ENCODE measurements at regions not wholly inside any gene's neighbourhood (a gene's known extent, or its start where the extent isn't known, plus 50 kb on each side); places are given as distances from the start of the nearest gene placed in this dataset.
"Not testable (repeated sequence)": the region's sequence is repeated elsewhere in the genome, so short reads cannot be mapped to it uniquely, and the experiment has no call there.

DNA sequence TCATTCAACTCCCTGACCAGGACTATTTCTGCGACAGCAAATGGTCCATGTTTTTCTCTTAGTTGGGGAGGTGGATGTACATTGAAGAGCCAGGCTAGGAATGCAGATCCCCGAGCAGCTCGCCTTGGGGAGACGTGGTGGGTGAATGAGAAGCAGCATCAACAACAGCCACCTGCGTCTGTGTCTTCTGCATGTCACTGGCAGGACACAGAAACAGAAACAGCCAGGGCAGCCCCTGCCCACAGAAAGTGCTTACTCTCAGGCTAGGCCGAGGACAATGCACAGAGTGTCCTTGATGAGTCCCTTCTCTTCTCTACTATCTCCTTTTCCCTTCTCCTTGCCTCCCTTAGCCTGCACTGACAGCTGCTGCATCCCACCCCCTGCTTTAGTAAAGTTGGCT is 541.9 kb upstream of the CADM1 start:
- Histone ChIP-seq H3K4me3 (no peak overlapping the region), H3K36me3 (ENCODE audit: low read depth, missing control alignments) (no peaks in the 10 kb centered on the region), H3K9me3 (no peaks in the 10 kb centered on the region), H3K27ac (no peak overlapping the region), H3K4me1 (no peaks in the 10 kb centered on the region), H3K27me3 (no peaks in the 10 kb centered on the region)
- 83 to 85% methylated on average over 6 of the region's 6 CpGs for WGBS, 2 donors
- no peak for TF ChIP-seq POLR2A (IDR thresholded peaks at IDR 0.05)
- TF ChIP-seq, protein P1, sequence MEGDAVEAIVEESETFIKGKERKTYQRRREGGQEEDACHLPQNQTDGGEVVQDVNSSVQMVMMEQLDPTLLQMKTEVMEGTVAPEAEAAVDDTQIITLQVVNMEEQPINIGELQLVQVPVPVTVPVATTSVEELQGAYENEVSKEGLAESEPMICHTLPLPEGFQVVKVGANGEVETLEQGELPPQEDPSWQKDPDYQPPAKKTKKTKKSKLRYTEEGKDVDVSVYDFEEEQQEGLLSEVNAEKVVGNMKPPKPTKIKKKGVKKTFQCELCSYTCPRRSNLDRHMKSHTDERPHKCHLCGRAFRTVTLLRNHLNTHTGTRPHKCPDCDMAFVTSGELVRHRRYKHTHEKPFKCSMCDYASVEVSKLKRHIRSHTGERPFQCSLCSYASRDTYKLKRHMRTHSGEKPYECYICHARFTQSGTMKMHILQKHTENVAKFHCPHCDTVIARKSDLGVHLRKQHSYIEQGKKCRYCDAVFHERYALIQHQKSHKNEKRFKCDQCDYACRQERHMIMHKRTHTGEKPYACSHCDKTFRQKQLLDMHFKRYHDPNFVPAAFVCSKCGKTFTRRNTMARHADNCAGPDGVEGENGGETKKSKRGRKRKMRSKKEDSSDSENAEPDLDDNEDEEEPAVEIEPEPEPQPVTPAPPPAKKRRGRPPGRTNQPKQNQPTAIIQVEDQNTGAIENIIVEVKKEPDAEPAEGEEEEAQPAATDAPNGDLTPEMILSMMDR (IDR thresholded peaks at IDR 0.05): no peak
- intact Hi-C loops (cut with DNase I; ENCODE audit: low total_unique reads): no loop called here
- DNase-seq: no peak

GRCh38 chr11:116044941-116045340 is 540.7 kb upstream of the CADM1 start:
- Histone ChIP-seq H3K36me3 (ENCODE audit: low read depth, missing control alignments) (no peaks in the 10 kb centered on the region), H3K4me3 (no peak overlapping the region), H3K27ac (no peak overlapping the region), H3K4me1 (no peaks in the 10 kb centered on the region), H3K27me3 (no peaks in the 10 kb centered on the region), H3K9me3 (no peaks in the 10 kb centered on the region)
- no peak for DNase-seq
- TF ChIP-seq, protein P1 (IDR thresholded peaks at IDR 0.05): no peak
- no peak for TF ChIP-seq POLR2A (IDR thresholded peaks at IDR 0.05)
- intact Hi-C loops (cut with DNase I; ENCODE audit: low total_unique reads): no loop called here
- 66 to 76% methylated on average over 10 of the region's 10 CpGs for WGBS, 2 donors

- H3K9me3 ChIP-seq: no peaks in the 10 kb centered on the region
- intact Hi-C loops (cut with DNase I; ENCODE audit: low total_unique reads): no loop called here
- no peak for DNase-seq
- no peaks in the 10 kb centered on the region for H3K36me3 ChIP-seq (ENCODE audit: low read depth, missing control alignments)
- no peaks in the 10 kb centered on the region for H3K4me1 ChIP-seq
- WGBS, 2 donors: 62 to 71% methylated on average over 4 of the region's 4 CpGs
- H3K27ac ChIP-seq: no peak overlapping the region
- no peak overlapping the region for H3K4me3 ChIP-seq
- H3K27me3 ChIP-seq: no peaks in the 10 kb centered on the region
- TF ChIP-seq, protein P1 (IDR thresholded peaks at IDR 0.05): no peak
- TF ChIP-seq POLR2A (IDR thresholded peaks at IDR 0.05): no peak
These were observed 540.3 kb upstream of the CADM1 start for GRCh38 chr11:116044520-116044919.

DNA sequence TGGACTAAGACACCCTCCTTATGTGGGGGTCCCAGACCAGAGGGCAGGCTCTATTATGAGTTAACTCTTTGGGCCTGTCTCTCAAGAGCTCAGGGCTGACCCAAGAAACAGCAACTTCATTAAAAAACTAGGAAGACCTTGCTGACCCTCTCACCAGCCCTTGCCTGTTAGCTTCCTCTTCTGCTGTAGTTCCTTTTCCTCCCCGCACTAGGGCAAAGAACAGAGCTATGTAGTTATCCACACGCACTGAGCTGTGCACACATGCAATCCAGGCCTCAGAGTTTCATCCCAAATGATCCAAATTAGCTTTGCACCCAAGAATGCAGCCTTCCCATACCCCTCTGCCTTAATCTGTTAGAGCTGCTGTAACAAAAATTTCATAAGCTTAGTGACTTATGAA is 539.6 kb upstream of the CADM1 start:
- no peak for TF ChIP-seq POLR2A (IDR thresholded peaks at IDR 0.05)
- TF ChIP-seq, protein P1 (IDR thresholded peaks at IDR 0.05): no peak
- Histone ChIP-seq H3K4me1 (no peaks in the 10 kb centered on the region), H3K9me3 (no peaks in the 10 kb centered on the region), H3K36me3 (ENCODE audit: low read depth, missing control alignments) (no peaks in the 10 kb centered on the region), H3K27ac (no peak overlapping the region), H3K27me3 (no peaks in the 10 kb centered on the region), H3K4me3 (no peak overlapping the region)
- 67 to 83% methylated on average over 2 of the region's 2 CpGs for WGBS, 2 donors
- DNase-seq: no peak
- intact Hi-C loops (cut with DNase I; ENCODE audit: low total_unique reads): no loop called here

DNA sequence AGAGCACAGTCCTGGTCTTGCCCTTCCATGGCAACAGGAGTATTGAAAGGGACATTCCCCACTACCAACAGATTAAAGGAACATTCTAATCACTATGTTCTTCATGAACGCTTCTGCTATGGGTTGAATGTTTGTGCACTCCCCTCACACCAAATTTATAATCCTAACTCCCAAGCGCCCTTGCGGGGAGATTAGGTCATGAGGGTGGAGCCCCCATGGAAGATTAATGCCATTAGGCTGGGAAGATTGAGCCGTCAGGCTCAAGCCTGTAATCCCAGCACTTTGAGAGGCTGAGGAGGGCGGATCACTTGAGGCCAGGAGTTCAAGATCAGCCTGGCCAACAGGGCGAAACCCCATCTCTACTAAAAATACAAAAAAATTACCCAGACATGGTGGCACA is 538.8 kb upstream of the CADM1 start:
- H3K27ac ChIP-seq; intact Hi-C loops (cut with DNase I; ENCODE audit: low total_unique reads): not testable (repeated sequence)

More for the DNA sequence above, 538.8 kb upstream of the CADM1 start:
- WGBS, 2 donors: 93 to 95% methylated on average over 6 of the region's 6 CpGs
- H3K9me3 ChIP-seq; H3K36me3 ChIP-seq (ENCODE audit: low read depth, missing control alignments); DNase-seq; H3K27me3 ChIP-seq; H3K4me3 ChIP-seq; H3K4me1 ChIP-seq: not testable (repeated sequence)
